CD14-positive monocyte (primary cell): ENCODE measurements at regions not wholly inside any gene's neighbourhood (a gene's known extent, or its start where the extent isn't known, plus 50 kb on each side); places are given as distances from the start of the nearest gene placed in this dataset.

Experiments used
- DNase-seq, 3 donors: peaks; one replicate each; pipeline ENCODE4 v3.0.0-alpha.2; 2011 to 2022
- H2AFZ ChIP-seq: 2 replicates; pipeline ENCODE4 v1.6.0; 2012; ENCODE audit warnings: mild to moderate bottlenecking, low read depth, low read length, inconsistent platforms; ENCODE audit not compliant: insufficient read depth, poor library complexity, severe bottlenecking
- H3K27ac ChIP-seq, 2 donors: 1 replicate in 1 of 2; 2 replicates in 1 of 2; pipeline ENCODE4 v1.5.1; 2012 to 2013; ENCODE audit warnings: low read length in 2 of 2, control low read depth in 1 of 2, inconsistent platforms in 1 of 2, low read depth in 1 of 2, mild to moderate bottlenecking in 1 of 2
- H3K27me3 ChIP-seq, 2 donors: one replicate each; pipeline versions ENCODE4 v1.6.0 to v1.6.1; 2011 to 2013; ENCODE audit warnings: low read length in 2 of 2; ENCODE audit not compliant: control insufficient read depth in 2 of 2, insufficient read depth in 2 of 2
- H3K36me3 ChIP-seq, 2 donors: replicated peaks in 1 of 2; 1 replicate in 1 of 2; 2 replicates in 1 of 2; pipeline versions ENCODE4 v1.5.1 to v1.6.1; 2012 to 2013; ENCODE audit warnings: low read length in 2 of 2, control low read depth in 1 of 2, inconsistent platforms in 1 of 2, mild to moderate bottlenecking in 1 of 2; ENCODE audit not compliant: insufficient read depth in 2 of 2, control insufficient read depth in 1 of 2
- H3K4me1 ChIP-seq, 2 donors: 1 replicate in 1 of 2; 2 replicates in 1 of 2; pipeline versions ENCODE4 v1.5.1 to v1.6.1; 2012 to 2013; ENCODE audit warnings: low read length in 2 of 2, control low read depth in 1 of 2, inconsistent platforms in 1 of 2, mild to moderate bottlenecking in 1 of 2, moderate library complexity in 1 of 2; ENCODE audit not compliant: insufficient read depth in 2 of 2, control insufficient read depth in 1 of 2
- H3K4me2 ChIP-seq: replicated peaks from 2 replicates; pipeline ENCODE3; 2012; ENCODE audit warnings: low read length, moderate library complexity, mild to moderate bottlenecking; ENCODE audit not compliant: poor library complexity, severe bottlenecking; ENCODE audit errors: extremely low read depth
- H3K4me3 ChIP-seq, 3 experiments: fragments of 200-600 bp in 1 of 3; sonication (generic) in 1 of 3; replicated peaks in 1 of 3; 1 replicate in 2 of 3; 2 replicates in 1 of 3; pipeline ENCODE4 v1.5.1; 2011 to 2013; ENCODE audit warnings: low read length in 3 of 3, mild to moderate bottlenecking in 3 of 3, control low read depth in 2 of 3, low read depth in 2 of 3, inconsistent platforms in 1 of 3, moderate library complexity in 1 of 3
- H3K79me2 ChIP-seq: 2 replicates; pipeline ENCODE4 v1.6.0; 2012; ENCODE audit warnings: mild to moderate bottlenecking, control low read depth, inconsistent platforms, low read length, moderate library complexity; ENCODE audit not compliant: insufficient read depth
- H3K9ac ChIP-seq: 2 replicates; pipeline ENCODE4 v1.6.0; 2017; ENCODE audit warnings: low read length, mild to moderate bottlenecking; ENCODE audit not compliant: insufficient read depth, poor library complexity, severe bottlenecking
- H3K9me3 ChIP-seq, 2 donors: replicated peaks in 1 of 2; 1 replicate in 1 of 2; 2 replicates in 1 of 2; pipeline versions ENCODE4 v1.5.1 to v1.6.1; 2012 to 2013; ENCODE audit warnings: low read length in 2 of 2, control low read depth in 1 of 2; ENCODE audit not compliant: control insufficient read depth in 1 of 2, insufficient read depth in 1 of 2
- H4K20me1 ChIP-seq: 2 replicates; pipeline ENCODE4 v1.6.0; 2012; ENCODE audit warnings: mild to moderate bottlenecking, low read length, control low read depth, moderate library complexity; ENCODE audit not compliant: insufficient read depth
- H3K27ac Mint-ChIP-seq, 7 donors: one replicate each; pipeline ENCODE4 v1.8.0; 2020; ENCODE audit warnings: mild to moderate bottlenecking in 7 of 7, mixed read lengths in 7 of 7, moderate library complexity in 6 of 7, inconsistent platforms in 2 of 7
- H3K27me3 Mint-ChIP-seq, 3 donors: one replicate each; pipeline ENCODE4 v1.8.0; 2021 to 2022; ENCODE audit warnings: low read depth in 3 of 3, mild to moderate bottlenecking in 3 of 3, mixed read lengths in 3 of 3, moderate library complexity in 3 of 3, inconsistent platforms in 1 of 3
- H3K36me3 Mint-ChIP-seq, 2 donors: one replicate each; pipeline ENCODE4 v1.8.0; 2020; ENCODE audit warnings: mixed read lengths in 2 of 2, inconsistent platforms in 1 of 2, mild to moderate bottlenecking in 1 of 2
- H3K4me1 Mint-ChIP-seq: one replicate; pipeline ENCODE4 v1.8.0; 2020; ENCODE audit warnings: mild to moderate bottlenecking, mixed read lengths
- H3K4me3 Mint-ChIP-seq, 2 donors: one replicate each; pipeline ENCODE4 v1.8.0; 2020; ENCODE audit warnings: mild to moderate bottlenecking in 2 of 2, mixed read lengths in 2 of 2, moderate library complexity in 1 of 2
- H3K9me3 Mint-ChIP-seq, 7 donors: one replicate each; pipeline ENCODE4 v1.8.0; 2020 to 2022; ENCODE audit warnings: mixed read lengths in 7 of 7, mild to moderate bottlenecking in 6 of 7, moderate library complexity in 6 of 7, inconsistent platforms in 2 of 7
- CTCF ChIP-seq: fragments of 200-600 bp; IDR thresholded peaks from one replicate; pipeline ENCODE4 v1.8.0; 2022; ENCODE audit warnings: antibody characterized with exemption, mild to moderate bottlenecking
- WGBS: methylation state at CpG from one replicate; pipeline ENCODE4 v1.1.5; 2013; ENCODE audit warnings: missing lambda C conversion rate; ENCODE audit not compliant: insufficient coverage; 5-methylcytosine and 5-hydroxymethylcytosine counted together
- intact Hi-C, 2 donors: fragments of 100-400 bp; cut with micrococcal nuclease; formaldehyde crosslinking; loops; one replicate each; pipeline versions ENCODE4 v1.15.0 to v1.15.1; 2023

- Mint-ChIP-seq H3K27me3 (no peaks in the 10 kb centered on the region), H3K4me1 (no peaks in the 10 kb centered on the region), H3K36me3 (no peaks in the 10 kb centered on the region), H3K27ac (no peak overlapping the region), H3K9me3 (peaks cover 0 to 4% (median 3%) of the 10 kb centered on the region in 7 donors), H3K4me3 (no peak overlapping the region)
- intact Hi-C loops: no loop called here
- DNase-seq: no peak
- H3K4me3 ChIP-seq: no peak overlapping the region
- no peak for TF ChIP-seq CTCF
- H3K4me2 ChIP-seq: no peak overlapping the region
- no peaks in the 10 kb centered on the region for H3K36me3 ChIP-seq
- H3K4me1 ChIP-seq: no peaks in the 10 kb centered on the region
- no peaks in the 10 kb centered on the region for H3K27me3 ChIP-seq
- no peak overlapping the region for H3K9ac ChIP-seq
- WGBS: no CpG with 5 or more reads among the region's 1 CpG
- no peaks in the 10 kb centered on the region for H4K20me1 ChIP-seq
- no peaks in the 10 kb centered on the region for H3K79me2 ChIP-seq
- no peak overlapping the region for H3K27ac ChIP-seq
- H3K9me3 ChIP-seq: no peaks in the 10 kb centered on the region
- no peak overlapping the region for H2AFZ ChIP-seq
These were observed 180.9 kb upstream of the DEPDC1 start for GRCh38 chr1:68677684-68678351.

- H3K9me3 Mint-ChIP-seq: peaks cover 3 to 13% (median 6%) of the 10 kb centered on the region in 7 donors
- H3K27ac ChIP-seq: no peak overlapping the region
- no peaks in the 10 kb centered on the region for H3K79me2 ChIP-seq
- peaks cover 3 to 13% of the 10 kb centered on the region in 2 donors for H3K9me3 ChIP-seq
- H3K36me3 ChIP-seq: no peaks in the 10 kb centered on the region
- no peak overlapping the region for H3K27ac Mint-ChIP-seq
- no CpG with 5 or more reads among the region's 3 CpGs for WGBS
- no peak for DNase-seq
- no peak overlapping the region for H3K4me3 ChIP-seq
- no peaks in the 10 kb centered on the region for H4K20me1 ChIP-seq
- no peaks in the 10 kb centered on the region for H3K27me3 ChIP-seq
- H3K9ac ChIP-seq: no peak overlapping the region
- no peaks in the 10 kb centered on the region for H3K36me3 Mint-ChIP-seq
- no peak overlapping the region for H3K4me2 ChIP-seq
- H3K4me1 Mint-ChIP-seq: no peaks in the 10 kb centered on the region
- intact Hi-C loops: no loop called here
- no peak overlapping the region for H2AFZ ChIP-seq
- no peaks in the 10 kb centered on the region for H3K4me1 ChIP-seq
- no peaks in the 10 kb centered on the region for H3K27me3 Mint-ChIP-seq
- H3K4me3 Mint-ChIP-seq: no peak overlapping the region
- TF ChIP-seq CTCF: no peak
These were observed 199.3 kb upstream of the DEPDC1 start for GRCh38 chr1:68696221-68696620.
